ENCODE measurements at regions not wholly inside any gene's neighbourhood (a gene's known extent, or its start where the extent isn't known, plus 50 kb on each side); places are given as distances from the start of the nearest gene placed in this dataset.
"Not testable (repeated sequence)": the region's sequence is repeated elsewhere in the genome, so short reads cannot be mapped to it uniquely, and the experiment has no call there.

DNA sequence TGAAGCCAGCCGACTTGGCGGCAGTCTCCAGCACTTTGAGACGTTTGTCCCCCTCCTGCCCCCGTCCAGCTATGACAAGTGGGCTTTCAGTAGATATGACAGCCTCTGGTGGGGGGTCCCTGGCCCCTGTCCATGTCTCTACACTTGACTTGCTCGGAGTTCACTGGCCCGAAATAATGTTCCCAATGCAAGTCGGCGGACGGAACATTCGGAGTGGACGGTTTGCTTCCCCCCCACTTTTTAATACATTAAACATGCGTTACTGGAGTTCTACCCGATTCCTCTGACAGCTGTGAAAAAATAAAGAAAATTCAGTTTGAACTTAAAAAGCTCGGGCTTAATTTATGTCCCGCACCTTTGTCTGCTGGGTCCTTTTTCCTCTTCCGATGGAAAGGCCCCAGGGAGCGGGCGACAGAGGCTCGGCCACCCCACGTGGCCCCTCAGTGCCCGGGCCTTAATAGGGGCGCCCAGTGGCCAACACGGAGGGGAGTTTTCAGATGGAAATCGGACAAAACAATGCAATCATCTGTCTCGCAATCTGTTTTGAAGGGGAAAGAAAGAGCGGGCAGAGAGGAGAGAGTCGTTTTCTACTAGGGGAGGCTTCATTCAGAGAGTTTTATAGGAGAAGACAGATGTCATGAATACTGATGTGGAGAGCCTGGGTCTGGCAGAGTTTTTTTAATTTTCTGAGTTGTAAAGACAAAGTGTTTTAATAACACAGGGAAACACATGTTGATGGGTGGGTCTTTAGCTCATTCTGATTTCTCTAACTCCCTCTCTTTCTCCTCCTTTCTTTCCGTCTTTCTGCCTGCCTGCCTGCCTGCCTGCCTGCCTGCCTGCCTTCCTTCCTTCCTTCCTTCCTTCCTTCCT, 50.2 kb downstream of the SMIM38 start:
- no peak overlapping the region for H3K27ac ChIP-seq
- TF ChIP-seq, protein P1, sequence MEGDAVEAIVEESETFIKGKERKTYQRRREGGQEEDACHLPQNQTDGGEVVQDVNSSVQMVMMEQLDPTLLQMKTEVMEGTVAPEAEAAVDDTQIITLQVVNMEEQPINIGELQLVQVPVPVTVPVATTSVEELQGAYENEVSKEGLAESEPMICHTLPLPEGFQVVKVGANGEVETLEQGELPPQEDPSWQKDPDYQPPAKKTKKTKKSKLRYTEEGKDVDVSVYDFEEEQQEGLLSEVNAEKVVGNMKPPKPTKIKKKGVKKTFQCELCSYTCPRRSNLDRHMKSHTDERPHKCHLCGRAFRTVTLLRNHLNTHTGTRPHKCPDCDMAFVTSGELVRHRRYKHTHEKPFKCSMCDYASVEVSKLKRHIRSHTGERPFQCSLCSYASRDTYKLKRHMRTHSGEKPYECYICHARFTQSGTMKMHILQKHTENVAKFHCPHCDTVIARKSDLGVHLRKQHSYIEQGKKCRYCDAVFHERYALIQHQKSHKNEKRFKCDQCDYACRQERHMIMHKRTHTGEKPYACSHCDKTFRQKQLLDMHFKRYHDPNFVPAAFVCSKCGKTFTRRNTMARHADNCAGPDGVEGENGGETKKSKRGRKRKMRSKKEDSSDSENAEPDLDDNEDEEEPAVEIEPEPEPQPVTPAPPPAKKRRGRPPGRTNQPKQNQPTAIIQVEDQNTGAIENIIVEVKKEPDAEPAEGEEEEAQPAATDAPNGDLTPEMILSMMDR (conservative IDR thresholded peaks at IDR 0.05; ENCODE audit: low read depth), result no peak
- no peak for DNase-seq (ENCODE audit: low spot score)
- POLR2A ChIA-PET (ENCODE audit: low non-redundant PET), result no interaction called here
- CTCF ChIA-PET, result interaction anchor here (0.5 kb wide), 2 partner anchors 50 to 141 kb away, joined by 3 to 5 read pairs; partner anchors contain the start of gene SMIM38

DNA sequence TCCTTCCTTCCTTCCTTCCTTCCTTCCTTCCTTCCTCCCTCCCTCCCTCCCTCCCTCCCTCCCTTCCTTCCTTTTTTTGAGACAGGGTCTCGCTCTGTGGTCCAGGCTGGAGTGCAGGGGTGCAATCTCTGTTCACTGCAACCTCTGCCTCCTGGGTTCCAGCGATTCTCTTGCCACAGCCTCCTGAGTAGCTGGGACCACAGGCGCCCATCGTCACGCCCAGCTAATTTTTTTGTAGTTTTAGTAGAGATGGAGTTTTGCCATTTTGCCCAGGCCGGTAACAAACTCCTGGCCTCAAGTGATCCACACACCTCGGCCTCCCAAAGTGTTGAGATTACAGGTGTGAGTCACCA, 50.9 kb downstream of the SMIM38 start:
- H3K27ac ChIP-seq; POLR2A ChIA-PET (ENCODE audit: low non-redundant PET); DNase-seq (ENCODE audit: low spot score): not testable (repeated sequence)
- CTCF ChIA-PET, result interaction anchor here (0.6 kb wide), 1 partner anchor 97 kb away, joined by 3 read pairs; no protein-coding TSS in a partner anchor

DNA sequence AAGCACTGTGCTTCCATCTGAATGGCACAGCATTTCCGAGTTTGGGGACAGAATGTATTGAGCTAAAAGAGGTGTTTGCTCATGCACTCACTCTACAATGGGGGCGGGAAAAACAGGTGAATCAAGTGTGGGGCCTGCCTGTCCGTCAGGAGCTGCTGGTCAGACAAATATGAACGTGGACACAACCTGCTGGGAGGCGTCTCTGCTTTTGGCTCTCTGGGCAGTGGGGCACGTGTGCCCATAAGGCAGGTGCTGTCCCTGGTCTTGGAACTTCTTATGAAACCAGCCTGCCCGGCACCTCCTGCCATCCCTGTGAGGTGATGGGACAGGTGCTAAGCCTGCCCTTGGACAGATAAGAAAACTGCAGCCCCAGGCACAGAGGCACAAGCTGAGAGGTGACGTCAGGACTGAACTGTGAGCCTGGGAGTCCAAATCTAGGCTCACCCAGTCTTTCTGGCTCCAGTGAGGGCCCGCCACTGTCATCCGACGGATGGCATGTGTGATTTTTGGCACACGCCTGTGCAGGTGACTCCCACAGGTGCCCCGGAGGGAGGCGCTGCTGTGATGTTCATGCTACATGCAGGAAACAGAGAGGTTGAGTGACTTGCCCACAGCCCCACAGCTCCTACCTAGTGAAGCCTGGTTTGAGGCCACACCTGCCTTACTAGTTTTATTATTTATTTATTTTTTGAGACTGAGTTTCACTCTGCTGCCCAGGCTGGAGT, 51.6 kb downstream of the SMIM38 start:
- TF ChIP-seq, protein P1 (conservative IDR thresholded peaks at IDR 0.05; ENCODE audit: low read depth), result no peak
- H3K27ac ChIP-seq, result no peak overlapping the region
- DNase-seq (ENCODE audit: low spot score), result no peak
- ChIA-PET CTCF (interaction anchor here (0.6 kb wide), 1 partner anchor 98 kb away, joined by 3 read pairs; no protein-coding TSS in a partner anchor), POLR2A (ENCODE audit: low non-redundant PET) (no interaction called here)

DNA sequence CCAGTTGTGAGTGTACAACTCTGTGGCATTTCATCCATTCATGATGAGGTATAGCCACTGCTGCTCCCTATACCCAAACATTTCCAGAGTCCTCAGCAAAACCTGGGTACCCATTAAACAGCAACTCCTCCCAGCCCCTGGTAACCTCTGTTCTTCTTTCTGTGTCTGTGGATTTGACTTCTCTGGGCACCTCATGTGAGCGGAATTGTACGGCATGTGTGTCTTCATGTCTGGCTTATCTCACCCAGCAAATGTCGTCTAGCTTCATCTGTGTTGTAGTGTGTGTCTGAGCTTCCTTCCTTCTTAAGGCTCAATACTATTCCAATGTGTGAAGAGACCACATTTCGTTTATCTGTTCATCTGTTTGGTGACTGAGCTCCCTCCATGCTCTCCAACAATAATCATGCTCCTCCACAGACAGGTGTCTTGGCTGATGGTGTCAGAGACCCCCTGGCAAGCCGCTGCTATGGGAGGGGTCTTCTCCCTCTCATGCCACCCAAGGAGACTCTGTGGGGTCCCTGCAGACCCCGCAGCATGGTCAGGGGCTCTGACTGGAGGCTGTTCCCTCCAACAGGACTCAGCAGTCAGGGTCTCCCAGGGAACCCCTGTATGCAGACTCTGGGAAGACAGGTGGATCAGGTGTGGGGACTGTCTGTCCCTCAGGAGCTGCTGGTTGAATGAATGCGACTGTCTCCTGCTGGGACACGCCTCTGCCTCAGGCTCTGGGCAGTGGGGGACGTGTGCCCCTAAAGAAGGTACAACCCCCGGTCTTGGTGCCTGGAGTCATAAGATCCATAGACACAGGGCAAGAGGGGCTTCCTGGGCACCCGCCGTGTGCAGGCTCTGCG, 52.7 kb downstream of the SMIM38 start:
- DNase-seq (ENCODE audit: low spot score), result no peak
- POLR2A ChIA-PET (ENCODE audit: low non-redundant PET), result no interaction called here
- TF ChIP-seq, protein P1 (conservative IDR thresholded peaks at IDR 0.05; ENCODE audit: low read depth), result no peak
- no peak overlapping the region for H3K27ac ChIP-seq
- CTCF ChIA-PET, result no interaction called here

DNA sequence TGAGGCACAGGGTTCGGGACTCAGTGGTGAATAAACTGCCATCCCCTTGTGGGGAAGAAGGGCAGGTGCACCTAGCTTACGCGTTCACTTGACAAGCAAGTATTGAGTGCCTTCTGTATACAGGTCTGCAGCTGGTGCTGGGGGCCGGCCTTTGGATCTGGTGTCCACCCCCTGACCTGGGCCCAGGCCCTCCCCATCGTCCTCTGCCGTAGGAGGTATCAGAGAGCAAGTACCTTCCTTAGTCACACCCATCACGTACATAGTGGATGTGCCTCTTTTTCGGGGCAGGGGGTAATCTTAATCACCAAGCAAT, 53.3 kb downstream of the SMIM38 start:
- DNase-seq (ENCODE audit: low spot score), result no peak
- ChIA-PET POLR2A (ENCODE audit: low non-redundant PET) (no interaction called here), CTCF (no interaction called here)
- TF ChIP-seq, protein P1 (conservative IDR thresholded peaks at IDR 0.05; ENCODE audit: low read depth), result no peak
- no peak overlapping the region for H3K27ac ChIP-seq

DNA sequence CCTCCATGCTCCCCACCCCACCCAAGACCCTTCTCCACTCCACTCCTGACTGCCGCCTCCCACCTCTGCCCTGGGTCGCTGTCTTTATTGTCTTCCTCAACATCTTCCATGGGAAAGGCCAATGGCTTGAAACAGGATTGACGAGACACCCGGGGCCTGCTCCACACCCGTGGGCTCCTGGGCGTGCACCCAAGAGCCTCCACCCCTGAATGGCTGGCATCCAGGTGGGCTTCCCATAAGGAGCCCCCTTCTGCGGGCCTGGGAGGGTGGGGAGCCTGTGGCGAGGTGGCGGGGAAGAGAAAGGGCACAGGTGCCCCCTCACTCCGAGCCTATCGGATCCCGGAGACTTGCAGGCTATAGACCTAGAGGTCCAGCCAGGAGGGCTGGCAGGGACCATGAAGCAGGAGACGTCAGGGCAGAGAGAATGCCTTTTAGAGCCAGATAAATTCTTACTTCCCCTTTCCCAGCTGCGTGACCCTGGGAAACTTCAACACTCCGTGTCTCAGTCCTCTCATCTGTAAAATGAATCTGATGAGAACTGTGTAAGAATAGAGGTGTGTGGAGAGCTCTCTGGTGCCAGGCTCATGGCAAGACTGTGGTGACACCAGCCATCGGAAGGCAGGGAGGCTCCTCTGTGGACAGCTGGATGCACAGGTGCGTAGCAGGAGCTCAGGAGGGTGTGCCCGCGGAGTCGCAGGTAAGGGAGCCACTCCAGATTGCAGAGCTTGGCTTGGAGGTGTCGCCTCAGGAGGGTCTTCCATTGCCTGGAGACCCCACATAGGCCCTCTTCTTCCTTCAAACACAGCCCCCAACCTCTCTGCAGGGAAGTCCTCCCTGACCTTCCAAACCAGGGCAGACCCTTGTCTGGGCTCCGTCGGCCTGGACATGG, 53.9 kb downstream of the SMIM38 start:
- H3K27ac ChIP-seq, result no peak overlapping the region
- ChIA-PET CTCF (no interaction called here), POLR2A (ENCODE audit: low non-redundant PET) (no interaction called here)
- no peak for DNase-seq (ENCODE audit: low spot score)
- TF ChIP-seq, protein P1 (conservative IDR thresholded peaks at IDR 0.05; ENCODE audit: low read depth), result no peak
